ENCODE measurements at regions not wholly inside any gene's neighbourhood (a gene's known extent, or its start where the extent isn't known, plus 50 kb on each side); places are given as distances from the start of the nearest gene placed in this dataset.
"Not testable (repeated sequence)": the region's sequence is repeated elsewhere in the genome, so short reads cannot be mapped to it uniquely, and the experiment has no call there.

DNA sequence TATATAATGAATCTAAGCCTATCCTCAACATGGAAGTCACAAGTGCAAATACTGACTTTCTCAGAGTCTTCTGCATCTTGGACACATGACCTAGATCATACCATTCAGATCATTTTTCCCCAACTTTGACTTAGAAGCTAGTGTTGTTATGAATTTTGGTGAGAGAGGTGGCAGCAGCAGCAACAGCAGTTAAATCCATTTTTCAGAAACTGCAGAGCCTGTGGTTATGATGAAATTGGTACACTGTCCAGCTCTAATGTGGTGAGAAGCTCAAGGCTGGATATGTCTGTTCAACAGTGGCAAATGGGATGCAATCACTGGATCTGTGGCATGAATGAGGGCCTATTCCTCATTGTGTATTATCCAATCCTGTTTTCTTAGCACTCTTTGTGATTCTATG lies 290.1 kb upstream of the SATB1 start:
- TF ChIP-seq EP300 (IDR thresholded peaks at IDR 0.05) (no peak), POLR2AphosphoS5 (IDR thresholded peaks at IDR 0.05) (no peak), POLR2A (IDR thresholded peaks at IDR 0.05) (no peak)
- TF ChIP-seq, protein P1, sequence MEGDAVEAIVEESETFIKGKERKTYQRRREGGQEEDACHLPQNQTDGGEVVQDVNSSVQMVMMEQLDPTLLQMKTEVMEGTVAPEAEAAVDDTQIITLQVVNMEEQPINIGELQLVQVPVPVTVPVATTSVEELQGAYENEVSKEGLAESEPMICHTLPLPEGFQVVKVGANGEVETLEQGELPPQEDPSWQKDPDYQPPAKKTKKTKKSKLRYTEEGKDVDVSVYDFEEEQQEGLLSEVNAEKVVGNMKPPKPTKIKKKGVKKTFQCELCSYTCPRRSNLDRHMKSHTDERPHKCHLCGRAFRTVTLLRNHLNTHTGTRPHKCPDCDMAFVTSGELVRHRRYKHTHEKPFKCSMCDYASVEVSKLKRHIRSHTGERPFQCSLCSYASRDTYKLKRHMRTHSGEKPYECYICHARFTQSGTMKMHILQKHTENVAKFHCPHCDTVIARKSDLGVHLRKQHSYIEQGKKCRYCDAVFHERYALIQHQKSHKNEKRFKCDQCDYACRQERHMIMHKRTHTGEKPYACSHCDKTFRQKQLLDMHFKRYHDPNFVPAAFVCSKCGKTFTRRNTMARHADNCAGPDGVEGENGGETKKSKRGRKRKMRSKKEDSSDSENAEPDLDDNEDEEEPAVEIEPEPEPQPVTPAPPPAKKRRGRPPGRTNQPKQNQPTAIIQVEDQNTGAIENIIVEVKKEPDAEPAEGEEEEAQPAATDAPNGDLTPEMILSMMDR (IDR thresholded peaks at IDR 0.05) = no peak
- Histone ChIP-seq H3K36me3 (no peaks in the 10 kb centered on the region), H3K4me1 (no peaks in the 10 kb centered on the region), H3K4me3 (no peak overlapping the region), H3K9me3 (no peaks in the 10 kb centered on the region), H3K27ac (no peak overlapping the region), H3K27me3 (no peaks in the 10 kb centered on the region)
- DNase-seq = no peak
- intact Hi-C loops (cut with DNase I) = no loop called here

DNA sequence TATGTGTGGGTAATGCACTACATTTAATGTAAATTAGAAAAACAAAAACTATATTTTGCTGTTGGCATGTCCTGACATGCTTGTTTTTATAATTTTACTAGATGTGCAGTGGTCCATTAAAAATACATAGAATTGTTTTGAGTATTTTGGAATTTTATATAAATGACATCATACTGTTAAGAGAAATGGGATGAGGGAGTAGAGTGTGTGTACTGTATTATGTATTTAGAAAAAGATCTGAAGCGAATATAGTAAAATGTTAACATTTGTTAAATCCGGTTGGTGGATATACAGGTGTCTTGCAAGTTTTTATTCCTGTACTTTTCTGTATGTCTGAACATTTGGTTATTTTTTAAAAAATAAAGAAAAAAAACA lies 288.4 kb upstream of the SATB1 start:
- 94 to 95% methylated on average over 2 of the region's 2 CpGs for WGBS, 2 donors
- Histone ChIP-seq H3K27me3 (no peaks in the 10 kb centered on the region), H3K4me3 (no peak overlapping the region), H3K27ac (no peak overlapping the region), H3K4me1 (no peaks in the 10 kb centered on the region), H3K9me3 (no peaks in the 10 kb centered on the region), H3K36me3 (no peaks in the 10 kb centered on the region)
- intact Hi-C loops (cut with DNase I) = no loop called here
- TF ChIP-seq EP300 (IDR thresholded peaks at IDR 0.05) = no peak
- TF ChIP-seq POLR2A (IDR thresholded peaks at IDR 0.05) = no peak
- TF ChIP-seq, protein P1 (IDR thresholded peaks at IDR 0.05) = no peak
- TF ChIP-seq POLR2AphosphoS5 (IDR thresholded peaks at IDR 0.05) = no peak
- DNase-seq = no peak

DNA sequence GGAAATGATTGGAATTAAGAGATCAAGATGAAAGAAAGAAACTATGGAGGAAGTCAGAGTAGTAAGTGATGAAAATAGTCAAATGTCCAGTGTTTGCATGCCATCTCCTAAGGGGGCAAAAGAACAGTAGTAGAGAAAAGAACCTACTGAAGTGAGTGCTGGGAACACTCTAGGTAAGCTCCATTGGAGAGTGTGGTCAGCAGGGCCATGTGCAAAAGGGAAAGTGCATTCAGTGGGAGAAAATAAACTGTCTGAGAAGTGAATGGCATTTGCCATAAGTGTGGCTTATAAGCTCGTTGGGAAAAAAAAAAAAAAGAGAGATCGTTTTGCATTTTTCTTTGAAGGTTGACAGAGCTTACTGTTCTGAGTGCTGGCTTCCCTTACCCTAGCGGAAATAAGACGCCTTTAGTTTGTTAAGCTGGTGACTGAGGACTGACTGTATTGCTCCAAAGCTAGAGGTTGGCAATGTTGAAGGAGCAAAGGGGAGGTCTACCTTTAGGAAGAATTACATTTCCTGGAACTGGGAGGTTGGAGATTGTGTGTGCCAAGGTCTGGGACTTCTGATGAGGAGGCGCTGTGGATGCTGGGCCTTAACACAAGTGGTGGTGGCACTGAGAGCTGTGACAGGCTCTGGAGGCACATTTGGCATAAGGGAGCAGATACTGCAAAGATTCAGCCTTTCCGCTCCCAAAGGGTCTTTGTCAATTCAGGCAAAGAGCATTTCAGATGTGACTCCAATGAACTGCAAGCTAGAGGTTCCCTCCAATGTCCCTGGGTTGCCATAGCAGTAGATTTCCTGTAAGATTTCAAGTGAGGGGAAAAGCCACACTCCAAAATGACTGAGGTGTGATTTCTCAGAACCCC lies 287.8 kb upstream of the SATB1 start:
- Histone ChIP-seq H3K27ac (no peak overlapping the region), H3K27me3 (no peaks in the 10 kb centered on the region), H3K9me3 (no peaks in the 10 kb centered on the region), H3K4me3 (no peak overlapping the region), H3K4me1 (no peaks in the 10 kb centered on the region), H3K36me3 (no peaks in the 10 kb centered on the region)
- no peak for TF ChIP-seq EP300 (IDR thresholded peaks at IDR 0.05)
- no peak for TF ChIP-seq POLR2A (IDR thresholded peaks at IDR 0.05)
- TF ChIP-seq, protein P1 (IDR thresholded peaks at IDR 0.05) = no peak
- no peak for TF ChIP-seq POLR2AphosphoS5 (IDR thresholded peaks at IDR 0.05)
- no peak for DNase-seq
- WGBS, 2 donors = 77 to 85% methylated on average over 6 of the region's 6 CpGs
- intact Hi-C loops (cut with DNase I) = no loop called here

DNA sequence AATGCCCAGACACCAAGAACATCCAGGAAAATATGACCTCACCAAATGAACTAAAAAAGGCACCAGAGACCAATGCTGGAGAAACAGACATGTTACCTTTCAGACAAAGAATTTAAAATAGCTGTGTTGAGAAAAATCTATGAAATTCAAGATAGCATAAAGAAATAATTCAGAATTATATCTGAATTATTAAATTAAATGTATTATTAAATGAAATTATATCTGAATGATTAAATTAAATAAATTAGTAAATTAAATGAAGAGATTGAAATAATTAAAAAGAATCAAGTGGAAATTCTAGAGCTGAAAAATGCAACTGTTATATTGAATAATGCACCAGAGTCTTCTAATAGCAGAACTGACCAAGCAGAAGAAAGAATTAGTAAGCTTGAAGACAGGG lies 279.2 kb upstream of the SATB1 start:
- Histone ChIP-seq H3K4me1 (no peaks in the 10 kb centered on the region), H3K27me3 (no peaks in the 10 kb centered on the region), H3K9me3 (peaks cover 0 to 4% (median 0%) of the 10 kb centered on the region in 4 donors), H3K4me3 (no peak overlapping the region), H3K27ac (no peak overlapping the region), H3K36me3 (no peaks in the 10 kb centered on the region)
- TF ChIP-seq, protein P1 (IDR thresholded peaks at IDR 0.05) = no peak
- TF ChIP-seq EP300 (IDR thresholded peaks at IDR 0.05) = no peak
- TF ChIP-seq POLR2A (IDR thresholded peaks at IDR 0.05) = no peak
- no peak for TF ChIP-seq POLR2AphosphoS5 (IDR thresholded peaks at IDR 0.05)
- no peak for DNase-seq
- intact Hi-C loops (cut with DNase I) = no loop called here

DNA sequence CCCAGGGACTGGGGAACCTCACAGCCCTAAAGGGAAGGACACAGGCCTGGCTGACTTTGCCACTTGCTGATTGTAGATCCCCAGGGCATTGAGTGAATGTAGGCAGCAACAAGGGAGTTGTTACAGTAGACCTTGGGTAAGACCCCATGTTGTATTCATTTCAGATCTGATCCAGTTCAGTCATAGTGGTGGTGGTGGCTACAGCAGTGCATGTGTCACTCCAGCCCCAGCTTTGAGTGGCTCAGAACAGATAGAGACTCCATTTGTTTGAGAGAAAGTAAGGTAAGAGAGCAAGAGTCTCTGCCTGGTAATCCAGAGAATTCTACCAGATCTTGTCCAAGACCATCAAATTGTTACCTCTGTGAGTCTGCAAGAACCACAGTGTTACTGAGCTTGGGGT lies 278.7 kb upstream of the SATB1 start:
- Histone ChIP-seq H3K27ac (no peak overlapping the region), H3K4me1 (no peaks in the 10 kb centered on the region), H3K27me3 (no peaks in the 10 kb centered on the region), H3K36me3 (no peaks in the 10 kb centered on the region), H3K9me3 (peaks cover 0 to 4% (median 0%) of the 10 kb centered on the region in 4 donors), H3K4me3 (no peak overlapping the region)
- intact Hi-C loops (cut with DNase I) = no loop called here
- TF ChIP-seq, protein P1 (IDR thresholded peaks at IDR 0.05) = no peak
- TF ChIP-seq POLR2AphosphoS5 (IDR thresholded peaks at IDR 0.05) = no peak
- no peak for TF ChIP-seq POLR2A (IDR thresholded peaks at IDR 0.05)
- no peak for TF ChIP-seq EP300 (IDR thresholded peaks at IDR 0.05)
- no peak for DNase-seq

DNA sequence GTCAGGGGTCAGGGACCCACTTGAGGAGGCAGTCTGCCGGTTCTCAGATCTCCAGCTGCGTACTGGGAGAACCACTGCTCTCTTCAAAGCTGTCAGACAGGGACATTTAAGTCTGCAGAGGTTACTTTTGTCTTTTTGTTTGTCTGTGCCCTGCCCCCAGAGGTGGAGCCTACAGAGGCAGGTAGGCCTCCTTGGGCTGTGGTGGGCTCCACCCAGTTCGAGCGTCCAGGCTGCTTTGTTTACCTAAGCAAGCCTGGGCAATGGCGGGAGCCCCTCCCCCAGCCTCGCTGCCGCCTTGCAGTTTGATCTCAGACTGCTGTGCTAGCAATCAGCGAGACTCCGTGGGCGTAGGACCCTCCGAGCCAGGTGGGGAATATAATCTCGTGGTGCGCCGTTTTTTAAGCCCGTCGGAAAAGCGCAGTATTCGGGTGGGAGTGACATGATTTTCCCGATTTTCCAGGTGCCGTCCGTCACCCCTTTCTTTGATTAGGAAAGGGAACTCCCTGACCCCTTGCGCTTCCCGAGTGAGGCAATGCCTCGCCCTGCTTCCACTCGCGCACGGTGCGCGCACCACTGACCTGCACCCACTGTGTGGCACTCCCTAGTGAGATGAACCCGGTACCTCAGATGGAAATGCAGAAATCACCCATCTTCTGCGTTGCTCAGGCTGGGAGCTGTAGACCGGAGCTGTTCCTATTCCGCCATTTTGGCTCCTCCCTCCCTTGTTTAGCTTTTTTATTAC lies 268.6 kb upstream of the SATB1 start:
- DNase-seq; H3K4me1 ChIP-seq; H3K4me3 ChIP-seq; H3K36me3 ChIP-seq; H3K27ac ChIP-seq; H3K9me3 ChIP-seq; intact Hi-C loops (cut with DNase I); H3K27me3 ChIP-seq: not testable (repeated sequence)
- 90 to 93% methylated on average over 33 of the region's 33 CpGs for WGBS, 2 donors

All from sigmoid colon (tissue), 6 donors.